ENCODE measurements at regions not wholly inside any gene's neighbourhood (a gene's known extent, or its start where the extent isn't known, plus 50 kb on each side); places are given as distances from the start of the nearest gene placed in this dataset.

DNA sequence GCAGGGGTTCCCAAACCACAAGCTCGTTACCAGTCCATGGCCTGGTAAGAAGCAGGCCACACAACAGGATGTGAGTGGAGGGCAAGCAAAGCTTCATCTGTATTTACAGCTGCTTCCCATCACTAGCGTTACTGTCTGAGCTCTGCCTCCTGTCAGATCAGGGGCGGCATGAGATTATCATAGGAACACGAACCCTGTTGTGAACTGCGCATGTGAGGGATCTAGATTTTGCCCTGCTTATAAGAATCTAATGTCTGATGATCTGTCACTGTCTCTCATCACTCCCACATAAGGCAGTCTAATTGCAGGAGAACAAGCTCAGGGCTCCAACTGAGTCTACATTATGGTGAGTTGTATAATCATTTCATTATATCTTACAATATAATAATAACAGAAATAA is 677.4 kb upstream of the SLITRK6 start:
- TF ChIP-seq FOXM1 (IDR thresholded peaks at IDR 0.05; ENCODE audit: borderline replicate concordance) = no peak
- no peak for TF ChIP-seq TARDBP (IDR thresholded peaks at IDR 0.05)
- no peak for TF ChIP-seq FOXA1 (IDR thresholded peaks at IDR 0.05)
- no peak for TF ChIP-seq SP1 (IDR thresholded peaks at IDR 0.05)
- no peak for TF ChIP-seq BHLHE40 (IDR thresholded peaks at IDR 0.05; ENCODE audit: borderline replicate concordance)
- TF ChIP-seq HDGF (IDR thresholded peaks at IDR 0.05; ENCODE audit: borderline replicate concordance) = no peak
- TF ChIP-seq L3MBTL2 (conservative IDR thresholded peaks at IDR 0.05) = no peak
- no peak for TF ChIP-seq SUZ12 (IDR thresholded peaks at IDR 0.05)
- no peak for TF ChIP-seq NFRKB (IDR thresholded peaks at IDR 0.05)
- no peak for TF ChIP-seq ZNF384 (IDR thresholded peaks at IDR 0.05)
- no peak for TF ChIP-seq FOXK2 (IDR thresholded peaks at IDR 0.05)
- TF ChIP-seq CTBP1 (IDR thresholded peaks at IDR 0.05; ENCODE audit: borderline replicate concordance) = no peak
- no peak for TF ChIP-seq ELF4 (IDR thresholded peaks at IDR 0.05)
- no peak for TF ChIP-seq ARNT (IDR thresholded peaks at IDR 0.05)
